Lower lobe of right lung (tissue), 2 donors: ENCODE measurements at regions not wholly inside any gene's neighbourhood (a gene's known extent, or its start where the extent isn't known, plus 50 kb on each side); places are given as distances from the start of the nearest gene placed in this dataset.

Experiments used
- ATAC-seq, 2 donors: fragments of 200-7000 bp; cut with Tn5 transposase; one replicate each; pipeline ENCODE4 v1.9.1; 2020 to 2022; ENCODE audit warnings: mild to moderate bottlenecking in 2 of 2, moderate library complexity in 2 of 2
- DNase-seq: peaks from one replicate; pipeline ENCODE4 v3.0.0-alpha.2; 2020
- H3K27ac ChIP-seq: fragments of 200-600 bp; one replicate; pipeline ENCODE4 v1.8.0; 2022
- H3K27me3 ChIP-seq: fragments of 200-600 bp; one replicate; pipeline ENCODE4 v1.8.0; 2022; ENCODE audit warnings: low read depth
- H3K36me3 ChIP-seq: fragments of 200-600 bp; one replicate; pipeline ENCODE4 v1.8.0; 2022; ENCODE audit warnings: mild to moderate bottlenecking
- H3K4me1 ChIP-seq: fragments of 200-600 bp; one replicate; pipeline ENCODE4 v1.8.0; 2022
- H3K4me3 ChIP-seq: fragments of 200-600 bp; one replicate; pipeline ENCODE4 v1.8.0; 2022; ENCODE audit warnings: mild to moderate bottlenecking
- H3K9me3 ChIP-seq: fragments of 200-600 bp; one replicate; pipeline ENCODE4 v1.8.0; 2022
- CTCF ChIP-seq: fragments of 200-600 bp; IDR thresholded peaks from one replicate; pipeline ENCODE4 v1.8.0; 2022; ENCODE audit warnings: antibody characterized with exemption, mild to moderate bottlenecking
- intact Hi-C: fragments of 100-400 bp; cut with DNase I; formaldehyde crosslinking; loops from one replicate; pipeline ENCODE4 v1.11.0; 2022
- donor health status: DM: no; HTN: yes; CAD: no; lungs with severe emphysema.

GRCh38 chr10:105406488-105406887, 765.4 kb downstream of the SORCS3 start:
- intact Hi-C loops = no loop called here
- ATAC-seq (no peak), DNase-seq (no peak)
- H3K27me3 ChIP-seq = no peaks in the 10 kb centered on the region
- H3K4me3 ChIP-seq = no peak overlapping the region
- no peaks in the 10 kb centered on the region for H3K4me1 ChIP-seq
- H3K36me3 ChIP-seq = no peaks in the 10 kb centered on the region
- H3K27ac ChIP-seq = no peak overlapping the region
- H3K9me3 ChIP-seq = peaks cover 3% of the 10 kb centered on the region
- no peak for TF ChIP-seq CTCF

GRCh38 chr10:105398202-105398601, 757.1 kb downstream of the SORCS3 start:
- Histone ChIP-seq H3K36me3 (no peaks in the 10 kb centered on the region), H3K4me3 (no peak overlapping the region), H3K9me3 (no peaks in the 10 kb centered on the region), H3K27ac (no peak overlapping the region), H3K27me3 (no peaks in the 10 kb centered on the region), H3K4me1 (no peaks in the 10 kb centered on the region)
- TF ChIP-seq CTCF = no peak
- DNase-seq (no peak), ATAC-seq (no peak)
- intact Hi-C loops = no loop called here

- Histone ChIP-seq H3K36me3 (no peaks in the 10 kb centered on the region), H3K4me1 (no peaks in the 10 kb centered on the region), H3K9me3 (no peaks in the 10 kb centered on the region), H3K27me3 (no peaks in the 10 kb centered on the region), H3K4me3 (no peak overlapping the region), H3K27ac (no peak overlapping the region)
- no peak for ATAC-seq
- TF ChIP-seq CTCF = no peak
- intact Hi-C loops = no loop called here
- DNase-seq = no peak
Measured at GRCh38 chr10:105391670-105392351, 750.7 kb downstream of the SORCS3 start.

- Histone ChIP-seq H3K36me3 (no peaks in the 10 kb centered on the region), H3K9me3 (no peaks in the 10 kb centered on the region), H3K27me3 (no peaks in the 10 kb centered on the region), H3K4me1 (no peaks in the 10 kb centered on the region), H3K27ac (no peak overlapping the region), H3K4me3 (no peak overlapping the region)
- intact Hi-C loops = no loop called here
- no peak for DNase-seq
- no peak for TF ChIP-seq CTCF
- no peak for ATAC-seq
Measured at GRCh38 chr10:105387971-105388370, 746.9 kb downstream of the SORCS3 start.

GRCh38 chr10:105383978-105384377, 742.9 kb downstream of the SORCS3 start:
- Histone ChIP-seq H3K4me1 (no peaks in the 10 kb centered on the region), H3K27me3 (no peaks in the 10 kb centered on the region), H3K36me3 (no peaks in the 10 kb centered on the region), H3K9me3 (no peaks in the 10 kb centered on the region), H3K4me3 (no peak overlapping the region), H3K27ac (no peak overlapping the region)
- TF ChIP-seq CTCF = no peak
- no peak for ATAC-seq
- DNase-seq = no peak
- intact Hi-C loops = no loop called here
